Umbilical cord (tissue), 1 donor: ENCODE measurements at regions not wholly inside any gene's neighbourhood (a gene's known extent, or its start where the extent isn't known, plus 50 kb on each side); places are given as distances from the start of the nearest gene placed in this dataset.

Experiments used
- DNase-seq: peaks from one replicate; pipeline ENCODE4 v3.0.0-alpha.2; 2015; ENCODE audit warnings: low spot score

- DNase-seq, result no peak
These were observed 1158.5 kb downstream of the PCDH9 start for GRCh38 chr13:66071608-66072007.

- no peak for DNase-seq
These were observed 1159.1 kb downstream of the PCDH9 start for GRCh38 chr13:66071029-66071428.

- DNase-seq, result no peak
These were observed 1160.6 kb downstream of the PCDH9 start for GRCh38 chr13:66069570-66069969.

DNA sequence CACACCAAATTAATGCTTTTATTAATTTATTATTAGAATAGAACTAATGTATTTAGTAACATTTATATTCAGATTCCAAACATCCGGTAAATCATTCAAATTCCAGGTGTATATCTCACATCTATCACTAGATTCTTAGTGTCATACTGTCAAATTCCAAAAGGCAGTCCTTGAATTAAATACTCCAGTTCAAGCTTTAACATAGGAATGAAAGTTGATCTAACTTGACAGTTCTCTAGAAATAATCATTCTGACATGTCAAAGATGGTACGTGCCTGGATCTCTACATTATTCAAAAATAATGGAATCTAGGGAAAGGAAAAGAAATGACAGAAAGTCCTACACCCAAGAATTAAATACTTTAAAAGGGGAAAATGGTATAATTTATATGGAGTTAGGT is 1161.5 kb downstream of the PCDH9 start:
- no peak for DNase-seq

- DNase-seq, result no peak
These were observed 1181.2 kb downstream of the PCDH9 start for GRCh38 chr13:66048888-66049287.

- DNase-seq, result no peak
These were observed 1189.6 kb downstream of the PCDH9 start for GRCh38 chr13:66040506-66040905.

GRCh38 chr13:66037096-66037495 is 1193.0 kb downstream of the PCDH9 start:
- peak; percentile 29 for DNase-seq

GRCh38 chr13:66036636-66037035 is 1193.5 kb downstream of the PCDH9 start:
- DNase-seq, result peak; percentile 25

DNA sequence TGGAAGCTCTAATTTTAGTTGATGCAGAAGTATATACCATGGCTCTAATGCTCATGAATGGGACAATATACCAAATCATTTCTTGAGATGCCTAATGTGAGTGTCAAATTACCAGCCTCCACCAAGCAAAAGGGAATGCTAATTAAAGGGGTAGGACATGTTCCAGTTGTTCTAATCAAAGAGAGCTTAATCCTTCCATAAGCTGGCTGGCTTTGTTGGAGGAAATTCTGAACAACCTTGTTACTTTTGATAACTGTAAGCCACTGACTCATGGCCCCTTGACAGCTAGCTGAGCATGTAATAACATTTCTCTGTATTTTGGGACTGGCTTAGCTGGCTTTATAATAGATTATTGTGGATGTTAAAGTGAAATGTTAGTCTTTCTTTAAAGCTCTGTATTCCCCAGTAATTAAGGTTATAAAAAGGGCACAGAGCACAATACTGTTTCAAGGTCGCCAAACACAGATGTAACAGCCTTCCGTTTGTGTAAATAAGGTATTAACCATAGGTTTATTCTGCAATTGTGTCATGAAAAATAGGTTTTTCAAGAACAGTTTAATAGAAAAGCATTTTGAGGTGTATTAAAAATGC is 1194.0 kb downstream of the PCDH9 start:
- DNase-seq, result peak; percentile 83

DNA sequence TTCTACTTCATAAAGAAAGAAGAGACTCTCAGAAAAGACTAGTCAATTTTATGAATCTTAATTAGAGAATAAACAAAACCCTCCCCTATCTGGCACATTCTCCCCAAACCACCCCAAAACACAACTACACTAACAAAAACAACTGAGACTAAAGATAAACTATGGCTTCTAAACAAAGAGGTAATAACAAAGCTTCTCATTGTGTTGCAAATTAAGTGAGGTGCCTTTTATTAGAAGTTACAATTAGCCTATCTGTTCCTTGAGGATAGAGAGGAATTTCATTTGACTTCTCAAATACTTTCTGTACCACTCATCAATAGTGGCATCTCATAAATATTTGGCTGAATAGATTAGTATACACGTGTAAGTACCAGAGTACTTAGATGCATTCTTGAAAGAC is 1196.2 kb downstream of the PCDH9 start:
- no peak for DNase-seq

GRCh38 chr13:66021846-66022245 is 1208.3 kb downstream of the PCDH9 start:
- DNase-seq, result no peak

- no peak for DNase-seq
These were observed 1215.4 kb downstream of the PCDH9 start for GRCh38 chr13:66014771-66015170.

GRCh38 chr13:66009241-66009640 is 1220.9 kb downstream of the PCDH9 start:
- DNase-seq, result no peak

- DNase-seq, result no peak
These were observed 1226.6 kb downstream of the PCDH9 start for GRCh38 chr13:66003558-66003957.

GRCh38 chr13:66001140-66001539 is 1229.0 kb downstream of the PCDH9 start:
- no peak for DNase-seq

DNA sequence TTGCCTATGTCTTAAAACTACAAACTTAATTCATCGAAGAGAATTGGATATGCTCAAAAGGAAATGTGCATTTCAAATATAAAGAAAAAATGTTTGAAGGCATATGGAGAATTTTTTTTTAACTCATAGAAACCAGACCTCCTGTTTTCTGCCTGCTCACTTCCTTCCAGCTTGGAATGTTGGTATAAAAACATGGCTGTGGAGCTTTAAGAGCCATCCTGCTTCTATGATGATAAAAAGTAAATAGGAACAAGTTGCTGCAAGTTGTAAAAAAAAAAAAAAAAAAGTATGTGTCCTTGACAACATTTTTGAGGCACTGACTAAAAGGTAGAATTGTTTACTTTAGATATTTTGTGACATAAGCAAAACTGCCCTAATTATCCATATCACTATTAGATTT is 1230.7 kb downstream of the PCDH9 start:
- peak; percentile 2 for DNase-seq

DNA sequence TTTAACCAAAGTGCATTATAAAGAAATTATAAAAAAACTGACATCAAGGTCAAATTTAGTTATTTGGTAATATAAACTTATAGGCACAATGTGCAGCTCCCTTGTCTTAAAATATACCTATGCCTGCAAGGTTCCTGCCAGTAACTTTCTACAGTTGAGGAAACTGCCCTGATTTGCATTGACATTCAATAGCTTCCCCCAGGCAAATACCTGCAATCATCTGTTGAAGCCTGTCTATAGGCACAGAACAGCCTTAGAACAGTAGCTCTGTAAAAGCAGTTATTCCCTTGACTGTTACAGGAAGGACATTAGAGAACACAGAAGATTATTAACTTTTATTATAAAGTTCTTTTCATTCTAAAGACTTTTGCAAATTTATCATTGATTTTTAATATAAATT is 1239.5 kb downstream of the PCDH9 start:
- no peak for DNase-seq

DNA sequence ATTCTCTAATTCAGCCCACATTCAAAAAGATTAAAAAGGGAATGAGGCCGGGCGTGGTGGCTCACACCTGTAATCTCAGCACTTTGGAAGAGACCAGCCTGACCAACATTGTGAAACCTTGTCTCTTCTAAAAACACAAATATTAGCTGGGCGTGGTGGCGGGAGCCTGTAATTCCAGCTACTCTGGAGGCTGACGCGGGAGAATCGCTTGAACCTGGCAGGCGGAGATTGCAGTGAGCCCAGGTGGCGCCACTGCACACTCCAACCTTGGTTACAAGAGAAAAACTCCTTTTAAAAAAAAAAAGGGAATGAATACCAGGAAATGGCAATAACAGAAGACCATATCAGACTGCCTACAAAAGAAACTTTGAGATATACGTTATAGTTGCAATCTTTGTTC is 1244.5 kb downstream of the PCDH9 start:
- DNase-seq, result no peak

DNA sequence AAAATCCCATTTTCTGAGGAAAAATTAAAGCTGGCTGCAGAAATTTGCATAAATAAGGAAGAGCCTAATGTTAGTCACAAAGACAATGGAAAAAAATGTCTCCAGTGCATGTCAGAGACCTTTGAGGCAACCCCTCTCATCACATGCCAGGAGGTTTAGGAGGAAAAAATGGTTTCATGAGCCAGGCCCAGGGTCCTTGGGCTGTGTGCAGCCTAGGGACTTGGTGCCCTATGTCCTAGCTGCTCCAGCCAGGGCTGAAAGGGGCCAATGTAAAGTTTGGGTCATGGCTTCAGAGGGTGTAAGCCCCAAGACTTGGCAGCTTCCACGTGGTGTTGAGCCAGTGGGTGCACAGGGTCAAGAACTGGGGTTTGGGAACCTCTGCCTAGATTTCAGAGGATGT is 1252.6 kb downstream of the PCDH9 start:
- no peak for DNase-seq

- DNase-seq, result no peak
These were observed 1258.6 kb downstream of the PCDH9 start for GRCh38 chr13:65971541-65971940.

GRCh38 chr13:65966991-65967451 is 1263.1 kb downstream of the PCDH9 start:
- DNase-seq, result peak; percentile 12

DNA sequence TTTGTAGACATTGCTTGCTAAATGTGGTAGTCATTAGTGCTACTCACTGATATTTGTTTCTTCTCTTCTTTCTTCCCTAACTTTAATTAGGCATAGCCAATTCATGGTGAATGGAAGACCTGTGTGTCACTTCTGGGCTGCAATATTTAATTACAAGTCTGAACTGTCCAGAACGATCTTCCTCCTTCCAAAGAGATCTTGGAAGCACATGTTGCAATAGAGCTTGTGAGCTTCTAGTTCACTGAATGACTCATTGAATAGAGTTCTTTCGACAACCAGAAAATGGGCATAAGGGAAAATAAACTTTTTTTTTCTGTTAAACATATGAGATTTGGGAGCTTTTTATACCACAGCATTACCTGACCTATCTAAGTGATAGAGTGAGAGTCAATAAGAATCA is 1264.6 kb downstream of the PCDH9 start:
- peak; percentile 80 for DNase-seq

DNA sequence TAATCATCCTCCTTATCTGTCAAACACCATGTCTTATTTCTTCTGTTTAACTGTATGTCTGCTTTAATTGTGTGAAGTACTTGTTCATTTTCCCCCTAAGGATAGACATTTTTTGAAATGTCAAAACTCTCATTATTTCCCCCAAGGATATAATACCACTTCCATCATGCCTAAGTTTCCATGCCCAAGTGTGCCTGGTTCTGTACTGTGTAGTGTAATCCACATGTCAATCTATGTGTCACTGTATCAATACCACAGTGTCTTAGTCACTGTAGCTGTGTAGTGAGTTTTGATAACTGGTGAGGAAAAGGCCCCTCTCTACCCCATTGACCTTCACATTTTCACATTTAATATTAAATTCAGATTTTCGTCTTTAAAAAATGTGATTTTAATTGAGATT is 1265.5 kb downstream of the PCDH9 start:
- DNase-seq, result no peak

GRCh38 chr13:65959305-65959704 is 1270.8 kb downstream of the PCDH9 start:
- no peak for DNase-seq
